ENCODE measurements at regions not wholly inside any gene's neighbourhood (a gene's known extent, or its start where the extent isn't known, plus 50 kb on each side); places are given as distances from the start of the nearest gene placed in this dataset.

GRCh38 chr21:10425856-10426255 lies 95.5 kb upstream of the TPTE start:
- TF ChIP-seq CTCF (IDR thresholded peaks at IDR 0.05; ENCODE audit: control extremely low read depth in 1 of 3, insufficient read depth in 1 of 3, low read depth in 1 of 3, low read length in 3 of 3) (no peak), EZH2 (IDR thresholded peaks at IDR 0.05; ENCODE audit: low read depth, low read length, severe bottlenecking) (no peak), POU5F1 (IDR thresholded peaks at IDR 0.05; ENCODE audit: low read depth, low read length) (no peak), CREB1 (IDR thresholded peaks at IDR 0.05) (no peak), YY1 (IDR thresholded peaks at IDR 0.05; ENCODE audit: low read depth, low read length) (no peak), NRF1 (IDR thresholded peaks at IDR 0.05; ENCODE audit: low read depth, low read length) (no peak), BRCA1 (IDR thresholded peaks at IDR 0.05; ENCODE audit: low read depth, low read length) (no peak), ZNF274 (IDR thresholded peaks at IDR 0.05; ENCODE audit: borderline replicate concordance, extremely low read depth, low read length) (no peak), MAX (IDR thresholded peaks at IDR 0.05) (no peak), E2F6 (IDR thresholded peaks at IDR 0.05) (no peak), SP2 (IDR thresholded peaks at IDR 0.05; ENCODE audit: low read length) (no peak)

Data from H1 (cell line).